OCI-LY1 (cell line): ENCODE measurements at regions not wholly inside any gene's neighbourhood (a gene's known extent, or its start where the extent isn't known, plus 50 kb on each side); places are given as distances from the start of the nearest gene placed in this dataset.

Source experiments
- H2AFZ ChIP-seq: fragments of 200-600 bp; sonication (generic), shearing (Covaris generic); 2 replicates; pipeline ENCODE4 v1.6.0; 2014; ENCODE audit warnings: antibody characterized with exemption, mild to moderate bottlenecking, low read length
- H3F3A ChIP-seq: fragments of 200-600 bp; sonication (generic), shearing (Covaris generic); 2 replicates; pipeline ENCODE4 v1.6.0; 2014; ENCODE audit warnings: mild to moderate bottlenecking, antibody characterized with exemption, low read length, moderate library complexity; ENCODE audit not compliant: insufficient read depth
- H3K27ac ChIP-seq: fragments of 200-600 bp; sonication (generic); 2 replicates; pipeline ENCODE4 v1.5.1; 2014; ENCODE audit warnings: low read length, mixed run types, mild to moderate bottlenecking, low read depth; ENCODE audit not compliant: poor library complexity, severe bottlenecking
- H3K27me3 ChIP-seq: fragments of 200-600 bp; sonication (generic); 2 replicates; pipeline ENCODE4 v1.6.0; 2014; ENCODE audit warnings: antibody characterized with exemption, mild to moderate bottlenecking, low read length, moderate library complexity; ENCODE audit not compliant: insufficient read depth
- H3K36me3 ChIP-seq: fragments of 200-600 bp; sonication (generic); 2 replicates; pipeline ENCODE4 v1.6.1; 2014; ENCODE audit warnings: mild to moderate bottlenecking, antibody characterized with exemption, low read length, moderate library complexity, mixed read lengths; ENCODE audit not compliant: insufficient read depth
- H3K4me1 ChIP-seq: fragments of 200-600 bp; sonication (generic); 2 replicates; pipeline ENCODE4 v1.5.1; 2014; ENCODE audit warnings: mild to moderate bottlenecking, low read length, moderate library complexity; ENCODE audit not compliant: insufficient read depth, severe bottlenecking
- H3K4me2 ChIP-seq: fragments of 200-600 bp; sonication (generic), shearing (Covaris generic); 2 replicates; pipeline ENCODE4 v1.6.1; 2014; ENCODE audit warnings: low read length
- H3K4me3 ChIP-seq: fragments of 200-600 bp; sonication (generic); 2 replicates; pipeline ENCODE4 v1.5.1; 2014; ENCODE audit warnings: low read length, low read depth, mild to moderate bottlenecking, mixed read lengths; ENCODE audit not compliant: poor library complexity, severe bottlenecking
- H3K79me2 ChIP-seq: fragments of 200-600 bp; shearing (Covaris generic); 2 replicates; pipeline ENCODE4 v1.6.1; 2016; ENCODE audit warnings: mixed run types, low read length, mixed read lengths; ENCODE audit not compliant: insufficient read depth
- H3K9ac ChIP-seq: fragments of 200-600 bp; sonication (generic), shearing (Covaris generic); 2 replicates; pipeline ENCODE4 v1.6.1; 2014; ENCODE audit warnings: mild to moderate bottlenecking, low read length, mixed read lengths
- H3K9me2 ChIP-seq: fragments of 200-600 bp; sonication (generic), shearing (Covaris generic); 2 replicates; pipeline ENCODE4 v1.6.1; 2014; ENCODE audit warnings: low read depth, mild to moderate bottlenecking, low read length, mixed read lengths
- H3K9me3 ChIP-seq: fragments of 200-600 bp; shearing (Covaris generic); 2 replicates; pipeline ENCODE4 v1.6.1; 2014; ENCODE audit warnings: low read length, mixed read lengths
- H4K20me1 ChIP-seq: fragments of 200-600 bp; sonication (generic), shearing (Covaris generic); 2 replicates; pipeline ENCODE4 v1.6.0; 2016; ENCODE audit warnings: mild to moderate bottlenecking, low read length; ENCODE audit not compliant: insufficient read depth
- CTCF ChIP-seq: fragments of 200-600 bp; sonication (generic), shearing (Covaris generic); IDR thresholded peaks from 2 replicates; pipeline ENCODE4 v1.5.1; 2017; ENCODE audit warnings: mild to moderate bottlenecking, antibody characterized with exemption, low read length, moderate library complexity, mixed read lengths
- EZH2 ChIP-seq: fragments of 200-600 bp; sonication (generic), shearing (Covaris generic); IDR thresholded peaks from 2 replicates; pipeline ENCODE4 v1.8.0; 2017; ENCODE audit warnings: borderline replicate concordance, mixed run types, mild to moderate bottlenecking, antibody characterized with exemption, low read length, moderate library complexity, mixed read lengths

- no peak overlapping the region for H3K9ac ChIP-seq
- no peak overlapping the region for H2AFZ ChIP-seq
- H3K79me2 ChIP-seq: no peaks in the 10 kb centered on the region
- H3K36me3 ChIP-seq: no peaks in the 10 kb centered on the region
- TF ChIP-seq EZH2 (no peak), CTCF (no peak)
- H3K27me3 ChIP-seq: no peaks in the 10 kb centered on the region
- H3F3A ChIP-seq: no peaks in the 10 kb centered on the region
- H3K9me2 ChIP-seq: no peaks in the 10 kb centered on the region
- H3K4me2 ChIP-seq: no peak overlapping the region
- H3K4me3 ChIP-seq: no peak overlapping the region
- no peaks in the 10 kb centered on the region for H3K9me3 ChIP-seq
- H3K4me1 ChIP-seq: no peaks in the 10 kb centered on the region
- H3K27ac ChIP-seq: no peak overlapping the region
- no peaks in the 10 kb centered on the region for H4K20me1 ChIP-seq
Measured at GRCh38 chr3:1752205-1752604, 346.5 kb upstream of the CNTN4 start.

- Histone ChIP-seq H3K9ac (no peak overlapping the region), H3K9me3 (no peaks in the 10 kb centered on the region), H3K36me3 (no peaks in the 10 kb centered on the region), H3K9me2 (no peaks in the 10 kb centered on the region), H3K4me1 (no peaks in the 10 kb centered on the region), H2AFZ (no peak overlapping the region), H3K4me3 (no peak overlapping the region), H4K20me1 (no peaks in the 10 kb centered on the region), H3K27ac (no peak overlapping the region), H3K4me2 (no peak overlapping the region), H3K27me3 (no peaks in the 10 kb centered on the region), H3K79me2 (no peaks in the 10 kb centered on the region), H3F3A (no peaks in the 10 kb centered on the region)
- TF ChIP-seq EZH2 (no peak), CTCF (no peak)
Measured at GRCh38 chr3:1766384-1766783, 332.3 kb upstream of the CNTN4 start.

GRCh38 chr3:1773679-1774078 lies 325.0 kb upstream of the CNTN4 start:
- Histone ChIP-seq H3K9ac (no peak overlapping the region), H3K27ac (no peak overlapping the region), H2AFZ (no peak overlapping the region), H3K79me2 (no peaks in the 10 kb centered on the region), H3K4me2 (no peak overlapping the region), H3K9me2 (no peaks in the 10 kb centered on the region), H3K4me3 (no peak overlapping the region), H3F3A (no peaks in the 10 kb centered on the region), H3K27me3 (no peaks in the 10 kb centered on the region), H3K9me3 (no peaks in the 10 kb centered on the region), H4K20me1 (no peaks in the 10 kb centered on the region), H3K4me1 (no peaks in the 10 kb centered on the region), H3K36me3 (no peaks in the 10 kb centered on the region)
- TF ChIP-seq CTCF (no peak), EZH2 (no peak)
